ENCODE measurements at regions not wholly inside any gene's neighbourhood (a gene's known extent, or its start where the extent isn't known, plus 50 kb on each side); places are given as distances from the start of the nearest gene placed in this dataset.

DNA sequence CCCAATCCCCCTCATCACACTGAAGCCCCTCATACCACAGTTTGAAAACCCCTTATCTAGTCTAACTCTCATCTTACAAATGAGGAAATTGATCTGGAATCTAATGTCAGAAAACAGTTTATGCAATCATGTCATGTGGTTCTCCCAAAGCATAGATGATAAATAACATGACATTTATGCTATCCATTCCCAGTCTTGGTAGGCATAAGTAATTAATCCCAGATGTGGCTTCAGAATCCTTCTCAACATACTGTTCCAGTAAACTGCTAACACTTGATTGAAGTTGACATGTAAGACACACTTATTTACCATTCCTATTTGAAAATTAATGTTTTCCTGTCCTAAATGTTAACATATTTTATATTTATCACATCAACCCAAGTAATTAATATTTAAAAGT is 168.7 kb downstream of the GALC start:
- TF ChIP-seq POLR2AphosphoS5 (IDR thresholded peaks at IDR 0.05) (no peak), POLR2A (IDR thresholded peaks at IDR 0.05) (no peak)
- TF ChIP-seq, protein P1, sequence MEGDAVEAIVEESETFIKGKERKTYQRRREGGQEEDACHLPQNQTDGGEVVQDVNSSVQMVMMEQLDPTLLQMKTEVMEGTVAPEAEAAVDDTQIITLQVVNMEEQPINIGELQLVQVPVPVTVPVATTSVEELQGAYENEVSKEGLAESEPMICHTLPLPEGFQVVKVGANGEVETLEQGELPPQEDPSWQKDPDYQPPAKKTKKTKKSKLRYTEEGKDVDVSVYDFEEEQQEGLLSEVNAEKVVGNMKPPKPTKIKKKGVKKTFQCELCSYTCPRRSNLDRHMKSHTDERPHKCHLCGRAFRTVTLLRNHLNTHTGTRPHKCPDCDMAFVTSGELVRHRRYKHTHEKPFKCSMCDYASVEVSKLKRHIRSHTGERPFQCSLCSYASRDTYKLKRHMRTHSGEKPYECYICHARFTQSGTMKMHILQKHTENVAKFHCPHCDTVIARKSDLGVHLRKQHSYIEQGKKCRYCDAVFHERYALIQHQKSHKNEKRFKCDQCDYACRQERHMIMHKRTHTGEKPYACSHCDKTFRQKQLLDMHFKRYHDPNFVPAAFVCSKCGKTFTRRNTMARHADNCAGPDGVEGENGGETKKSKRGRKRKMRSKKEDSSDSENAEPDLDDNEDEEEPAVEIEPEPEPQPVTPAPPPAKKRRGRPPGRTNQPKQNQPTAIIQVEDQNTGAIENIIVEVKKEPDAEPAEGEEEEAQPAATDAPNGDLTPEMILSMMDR (IDR thresholded peaks at IDR 0.05): no peak
- no peaks in the 10 kb centered on the region for H3K4me1 ChIP-seq
- DNase-seq (ENCODE audit: low spot score in 2 of 2): no peak
- intact Hi-C loops (cut with DNase I; ENCODE audit: low total_unique reads): no loop called here
- no peaks in the 10 kb centered on the region for H3K36me3 ChIP-seq
- no peak overlapping the region for H3K27ac ChIP-seq
- H3K9me3 ChIP-seq: no peaks in the 10 kb centered on the region
- no peak overlapping the region for H3K4me3 ChIP-seq
- H3K27me3 ChIP-seq: no peaks in the 10 kb centered on the region

DNA sequence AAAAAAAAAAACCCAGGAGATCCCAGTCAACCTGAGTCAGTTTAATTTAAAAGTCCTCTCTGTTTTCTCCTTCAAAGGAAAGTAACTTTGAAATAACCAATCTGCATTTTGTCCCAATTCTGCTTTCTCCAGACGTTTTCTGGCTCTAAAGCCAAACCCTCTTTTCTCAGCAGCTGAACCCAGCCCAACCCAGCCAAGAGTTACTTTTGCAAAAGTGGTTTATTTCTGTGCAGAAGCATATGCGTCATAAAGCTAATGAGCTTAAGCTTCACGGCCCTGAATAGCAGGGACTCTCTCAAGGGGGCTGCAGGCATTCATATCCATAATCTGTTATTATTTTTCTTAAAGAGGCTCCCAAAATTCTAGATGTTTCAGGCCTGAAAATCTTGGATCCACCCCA is 176.6 kb downstream of the GALC start:
- no peaks in the 10 kb centered on the region for H3K9me3 ChIP-seq
- no peaks in the 10 kb centered on the region for H3K4me1 ChIP-seq
- H3K27me3 ChIP-seq: no peaks in the 10 kb centered on the region
- no peak overlapping the region for H3K27ac ChIP-seq
- no peaks in the 10 kb centered on the region for H3K36me3 ChIP-seq
- intact Hi-C loops (cut with DNase I; ENCODE audit: low total_unique reads): no loop called here
- TF ChIP-seq, protein P1 (IDR thresholded peaks at IDR 0.05): no peak
- TF ChIP-seq POLR2AphosphoS5 (IDR thresholded peaks at IDR 0.05) (no peak), POLR2A (IDR thresholded peaks at IDR 0.05) (no peak)
- H3K4me3 ChIP-seq: no peak overlapping the region
- DNase-seq (ENCODE audit: low spot score in 2 of 2): no peak

DNA sequence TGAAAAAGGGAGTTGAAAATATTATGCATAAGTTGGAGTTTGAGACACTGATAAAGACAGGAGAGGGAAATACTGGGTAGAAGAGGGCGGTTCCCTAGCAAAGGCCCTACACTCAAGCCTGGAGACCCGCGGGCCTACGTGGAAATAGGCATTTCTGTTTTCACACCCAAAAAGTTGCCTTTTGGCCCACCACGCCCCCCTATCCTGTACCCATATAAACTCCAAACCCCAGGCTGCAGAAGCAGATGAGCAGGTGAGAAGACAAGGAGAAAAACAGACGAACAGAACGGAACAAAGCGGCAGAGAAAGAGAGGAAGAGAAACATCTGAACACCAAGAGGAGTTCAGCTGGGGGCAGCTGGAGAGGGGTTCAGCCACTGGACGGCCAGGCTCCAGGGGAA is 177.9 kb downstream of the GALC start:
- TF ChIP-seq POLR2A (IDR thresholded peaks at IDR 0.05) (no peak), POLR2AphosphoS5 (IDR thresholded peaks at IDR 0.05) (no peak)
- TF ChIP-seq, protein P1 (IDR thresholded peaks at IDR 0.05): no peak
- H3K9me3 ChIP-seq: no peaks in the 10 kb centered on the region
- H3K27me3 ChIP-seq: no peaks in the 10 kb centered on the region
- H3K36me3 ChIP-seq: no peaks in the 10 kb centered on the region
- H3K4me3 ChIP-seq: no peak overlapping the region
- intact Hi-C loops (cut with DNase I; ENCODE audit: low total_unique reads): no loop called here
- no peaks in the 10 kb centered on the region for H3K4me1 ChIP-seq
- H3K27ac ChIP-seq: no peak overlapping the region
- no peak for DNase-seq (ENCODE audit: low spot score in 2 of 2)

DNA sequence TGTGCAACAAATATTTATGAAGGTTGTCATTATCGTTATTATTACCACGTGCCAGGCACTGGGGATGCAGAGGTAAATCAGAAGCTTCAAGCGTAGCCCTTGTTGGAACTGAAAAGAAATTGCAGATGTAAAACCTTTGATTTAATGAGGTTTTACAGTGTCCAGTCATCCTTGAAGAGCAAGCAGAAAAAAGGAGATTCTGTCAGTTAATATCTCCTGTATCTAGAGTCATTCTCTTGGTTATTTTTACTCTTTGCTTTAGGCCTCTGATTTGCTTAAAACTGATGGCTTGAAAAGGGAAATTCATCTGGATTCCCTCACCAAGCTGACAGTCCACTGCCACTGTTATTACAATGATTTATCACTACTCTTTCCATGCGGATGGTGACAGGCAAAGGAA is 179.3 kb downstream of the GALC start:
- TF ChIP-seq, protein P1 (IDR thresholded peaks at IDR 0.05): no peak
- TF ChIP-seq POLR2AphosphoS5 (IDR thresholded peaks at IDR 0.05) (no peak), POLR2A (IDR thresholded peaks at IDR 0.05) (no peak)
- intact Hi-C loops (cut with DNase I; ENCODE audit: low total_unique reads): no loop called here
- no peaks in the 10 kb centered on the region for H3K4me1 ChIP-seq

DNA sequence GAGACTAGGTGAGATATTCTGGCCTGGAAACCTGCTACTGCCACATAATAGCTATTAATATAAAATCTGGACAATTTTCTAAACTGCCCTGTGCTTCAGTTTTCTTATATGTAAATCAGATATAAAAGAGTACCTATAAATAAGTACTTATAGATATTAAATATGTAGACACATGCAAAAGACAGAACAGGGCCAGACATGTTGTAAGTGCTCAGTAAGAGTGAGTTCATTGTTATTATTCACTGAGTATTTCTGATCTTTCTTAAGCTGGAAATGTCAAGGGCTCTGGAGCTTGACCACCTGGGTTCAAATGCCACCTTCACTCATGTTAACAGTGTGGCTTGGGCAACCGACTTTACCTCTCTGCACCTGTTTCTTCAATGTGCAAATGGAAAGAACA is 179.8 kb downstream of the GALC start:
- DNase-seq (ENCODE audit: low spot score in 2 of 2): no peak
- TF ChIP-seq, protein P1 (IDR thresholded peaks at IDR 0.05): no peak
- TF ChIP-seq POLR2A (IDR thresholded peaks at IDR 0.05): no peak
- TF ChIP-seq POLR2AphosphoS5 (IDR thresholded peaks at IDR 0.05): no peak
- Histone ChIP-seq H3K36me3 (no peaks in the 10 kb centered on the region), H3K27ac (no peak overlapping the region), H3K27me3 (no peaks in the 10 kb centered on the region), H3K4me1 (no peaks in the 10 kb centered on the region), H3K4me3 (no peak overlapping the region), H3K9me3 (no peaks in the 10 kb centered on the region)
- intact Hi-C loops (cut with DNase I; ENCODE audit: low total_unique reads): no loop called here

More for the DNA sequence above, 179.3 kb downstream of the GALC start:
- Histone ChIP-seq H3K27me3 (no peaks in the 10 kb centered on the region), H3K9me3 (no peaks in the 10 kb centered on the region), H3K27ac (no peak overlapping the region), H3K36me3 (no peaks in the 10 kb centered on the region), H3K4me3 (no peak overlapping the region)
- no peak for DNase-seq (ENCODE audit: low spot score in 2 of 2)

Data from breast epithelium (tissue), 4 donors.